CD4-positive, alpha-beta T cell treated with Interleukin-2 at 100 ng/mL for 4 hours (primary cell): ENCODE measurements at regions not wholly inside any gene's neighbourhood (a gene's known extent, or its start where the extent isn't known, plus 50 kb on each side); places are given as distances from the start of the nearest gene placed in this dataset.

Source experiments
- DNase-seq: peaks from one replicate; pipeline ENCODE4 v3.0.0-alpha.2; 2020; ENCODE audit warnings: low spot score

GRCh38 chr2:19846567-19846966, 55.2 kb downstream of the TTC32 start:
- DNase-seq: no peak

DNA sequence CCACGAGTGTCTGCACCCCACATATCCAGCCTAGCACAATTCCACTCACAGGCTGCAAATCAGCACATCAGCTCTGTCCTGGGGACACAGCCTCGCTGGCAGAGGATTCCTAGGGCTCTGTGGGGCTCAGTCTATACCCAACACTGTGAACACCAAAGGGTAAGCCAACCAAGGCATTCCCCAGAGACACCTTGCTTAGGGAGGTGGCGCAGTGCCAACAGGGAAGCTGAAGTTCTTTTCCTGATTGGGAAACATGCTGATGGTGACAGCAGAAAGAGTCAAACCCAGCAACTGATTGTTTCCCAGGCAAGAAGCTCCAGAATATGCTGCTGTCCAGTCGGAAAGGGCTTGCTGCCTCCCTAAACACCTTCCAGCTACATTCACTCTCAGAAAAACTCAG, 55.8 kb downstream of the TTC32 start:
- no peak for DNase-seq

- no peak for DNase-seq
Measured at GRCh38 chr2:19845323-19845920, 56.4 kb downstream of the TTC32 start.

GRCh38 chr2:19844750-19845149, 57.0 kb downstream of the TTC32 start:
- DNase-seq: no peak

GRCh38 chr2:19843992-19844515, 57.7 kb downstream of the TTC32 start:
- DNase-seq: no peak

GRCh38 chr2:19841918-19842693, 59.7 kb downstream of the TTC32 start:
- DNase-seq: no peak

- no peak for DNase-seq
Measured at GRCh38 chr2:19839438-19839837, 62.3 kb downstream of the TTC32 start.

GRCh38 chr2:19838616-19839015, 63.2 kb downstream of the TTC32 start:
- DNase-seq: no peak

DNA sequence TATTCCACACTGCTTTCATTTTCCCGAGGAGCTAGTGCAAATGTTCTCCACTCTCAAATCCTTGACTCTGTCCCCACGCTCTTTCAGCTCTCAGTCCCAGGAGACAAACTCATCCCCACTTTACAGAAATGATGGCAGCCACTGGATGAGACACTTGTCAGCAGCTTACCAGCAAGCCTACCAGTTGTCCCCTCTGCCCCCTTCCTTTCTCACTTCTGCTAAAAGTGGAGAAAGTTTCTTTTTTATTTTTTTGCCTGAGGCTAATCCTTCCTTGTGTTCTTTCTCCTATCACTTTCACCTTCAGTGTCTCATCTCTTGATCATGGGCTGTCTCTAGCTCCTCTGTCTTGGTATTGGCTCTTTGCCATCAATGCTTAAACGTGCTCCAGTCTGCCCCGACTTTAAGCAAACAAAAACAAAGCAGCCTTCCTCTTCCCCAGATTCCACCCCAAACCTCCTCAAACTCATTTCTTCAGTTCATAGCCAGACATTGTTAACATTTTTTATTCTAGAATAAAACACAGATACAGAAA, 64.5 kb downstream of the TTC32 start:
- DNase-seq: no peak

DNA sequence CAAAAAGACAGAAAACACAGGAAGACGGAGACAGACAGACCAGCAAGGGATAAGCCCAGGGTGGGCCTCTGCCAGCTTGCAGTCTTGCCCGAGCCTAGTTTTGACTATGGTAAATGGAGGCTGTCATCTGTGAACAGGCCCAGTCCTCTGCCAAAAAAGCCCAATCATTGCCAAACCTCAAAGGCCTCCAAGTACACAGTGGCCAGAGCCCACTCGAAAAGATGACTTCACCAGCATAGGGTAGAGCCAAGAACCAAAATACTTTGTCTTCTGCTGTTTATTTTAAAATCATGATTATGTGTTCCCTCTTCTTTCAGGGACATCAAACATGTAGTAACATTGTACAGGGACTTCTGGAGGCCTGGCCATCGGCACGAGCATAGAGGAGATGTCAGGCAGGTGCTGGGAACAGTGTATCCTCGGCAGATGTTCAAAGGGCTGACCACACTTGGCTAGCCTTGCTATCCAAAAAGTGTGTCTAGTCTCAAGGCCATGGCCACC, 66.0 kb downstream of the TTC32 start:
- DNase-seq: no peak

- DNase-seq: no peak
Measured at GRCh38 chr2:19833978-19834377, 67.8 kb downstream of the TTC32 start.

GRCh38 chr2:19829672-19830071, 72.1 kb downstream of the TTC32 start:
- no peak for DNase-seq

DNA sequence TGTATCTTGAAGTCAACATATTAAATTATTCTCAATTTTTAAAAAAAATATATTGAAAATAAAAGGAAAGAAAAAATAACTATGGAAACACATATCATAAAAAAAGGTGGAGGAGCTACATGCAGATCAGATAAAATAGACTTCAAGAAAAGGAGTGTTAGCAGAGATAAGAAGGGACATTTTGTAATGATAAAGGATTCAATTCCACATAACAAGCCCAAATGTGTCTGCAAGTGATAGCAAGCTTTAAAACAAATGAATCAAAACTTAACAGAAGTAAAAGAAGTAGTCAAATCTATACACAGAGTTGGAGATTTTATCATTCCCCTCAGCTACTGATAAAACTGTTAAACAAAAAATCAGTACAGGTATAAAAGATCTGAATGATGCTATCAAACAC, 74.9 kb downstream of the TTC32 start:
- no peak for DNase-seq

GRCh38 chr2:19823507-19823906, 78.3 kb downstream of the TTC32 start:
- no peak for DNase-seq

DNA sequence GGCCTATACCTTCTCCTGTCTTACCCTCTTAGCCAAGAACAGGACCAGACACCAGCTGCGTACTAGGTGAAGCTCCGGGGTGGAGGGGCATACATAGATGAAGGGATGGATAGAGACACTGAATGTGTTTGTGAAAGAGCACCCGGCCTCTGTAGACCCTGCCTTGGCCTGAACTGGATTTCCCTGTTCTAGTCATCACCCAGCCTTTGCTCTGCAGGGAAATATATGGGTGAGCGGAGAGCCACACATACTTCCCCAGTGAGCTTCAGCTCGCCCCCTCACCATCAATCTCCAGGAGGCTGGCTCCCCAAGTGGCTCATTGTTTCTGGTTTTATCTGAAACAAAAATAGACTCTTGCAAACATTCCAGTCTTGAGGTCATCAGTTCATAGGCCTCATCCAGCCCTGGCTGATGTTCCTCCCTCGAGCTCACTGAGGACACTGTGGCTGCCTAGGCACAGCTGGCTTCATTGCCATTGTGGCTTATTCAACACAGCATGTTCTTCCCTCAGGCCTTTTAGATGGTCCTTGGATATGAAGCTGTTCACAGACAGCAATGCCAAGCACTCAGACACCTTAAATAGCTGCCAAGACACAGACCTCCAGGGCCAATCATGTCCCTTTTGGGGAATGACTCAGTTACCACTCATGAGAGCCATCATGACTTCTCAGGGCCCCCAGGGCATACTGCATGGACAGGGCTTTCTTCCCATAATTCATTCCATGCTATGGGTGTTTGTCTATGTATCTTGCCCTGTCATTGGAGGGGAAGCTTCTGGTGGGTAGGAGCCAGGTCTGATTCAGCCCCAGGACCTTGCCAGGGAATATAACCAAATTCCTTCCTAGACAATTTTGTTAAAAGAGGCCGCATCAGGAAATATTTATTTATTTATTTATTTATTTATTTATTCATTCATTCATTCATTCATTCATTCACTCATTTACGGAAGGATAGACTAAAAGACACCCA, 82.4 kb downstream of the TTC32 start:
- DNase-seq: no peak

DNA sequence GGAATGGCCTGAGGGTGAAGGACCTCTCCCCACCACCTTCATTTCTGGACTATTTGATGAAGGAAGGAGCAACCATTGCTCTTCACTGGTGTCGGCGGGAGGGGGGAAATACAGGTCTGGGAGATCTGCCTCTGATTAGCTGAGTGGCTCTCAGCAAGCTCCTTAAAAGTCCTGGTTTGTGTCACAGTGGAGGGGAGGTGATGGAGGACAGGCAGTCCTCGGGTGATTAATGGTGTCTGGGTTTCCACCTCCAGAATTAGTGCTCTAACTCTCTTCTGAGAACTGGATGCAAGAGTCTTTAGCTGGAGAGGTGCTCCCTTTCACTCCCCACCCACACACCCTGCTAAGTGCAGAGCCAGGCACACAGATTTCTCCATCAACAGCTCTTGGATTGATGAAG, 83.2 kb downstream of the TTC32 start:
- no peak for DNase-seq

GRCh38 chr2:19818039-19818438, 83.7 kb downstream of the TTC32 start:
- no peak for DNase-seq

GRCh38 chr2:19815746-19816145, 86.0 kb downstream of the TTC32 start:
- DNase-seq: no peak

DNA sequence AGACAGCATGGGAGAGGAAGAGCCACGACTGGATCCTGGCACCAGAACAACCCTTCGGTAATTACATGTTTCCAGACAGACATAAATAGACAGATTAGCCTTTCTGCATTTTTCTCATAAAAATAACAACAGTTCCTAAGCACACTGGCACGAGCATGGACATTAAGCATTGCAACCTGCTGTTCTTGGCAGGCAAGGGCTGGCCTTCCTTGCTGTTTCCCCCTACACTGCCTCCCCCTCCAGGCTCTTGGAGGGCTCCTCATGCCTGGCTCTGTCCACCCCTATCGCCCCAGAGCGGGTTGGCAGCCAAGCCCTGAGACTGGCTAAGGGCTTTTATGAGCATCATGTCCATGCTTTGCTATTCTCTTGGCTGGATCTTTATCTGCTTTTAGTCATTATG, 89.6 kb downstream of the TTC32 start:
- no peak for DNase-seq

GRCh38 chr2:19811186-19811585, 90.6 kb downstream of the TTC32 start:
- no peak for DNase-seq

- DNase-seq: no peak
Measured at GRCh38 chr2:19810637-19811036, 91.1 kb downstream of the TTC32 start.

- no peak for DNase-seq
Measured at GRCh38 chr2:19810148-19810547, 91.6 kb downstream of the TTC32 start.
